Stimulated activated naive B cell treated with anti-CD40 and anti-IgM and Interleukin-4, amounts not matched to agents 10 μg/mL and 1 μg/mL and 100 μg/mL, for 72 hours (primary cell): ENCODE measurements at regions not wholly inside any gene's neighbourhood (a gene's known extent, or its start where the extent isn't known, plus 50 kb on each side); places are given as distances from the start of the nearest gene placed in this dataset.
"Not testable (repeated sequence)": the region's sequence is repeated elsewhere in the genome, so short reads cannot be mapped to it uniquely, and the experiment has no call there.

Experiments used
- ATAC-seq, 2 donors: fragments of 150-1000 bp; cut with Tn5 transposase; replicated peaks; 2 replicates each; pipeline ENCODE4 v1.10.0; 2021; ENCODE audit warnings: moderate library complexity in 1 of 2
- DNase-seq: peaks from one replicate; pipeline ENCODE4 v3.0.0; 2021
- H3K27ac Mint-ChIP-seq: one replicate; pipeline ENCODE4 v1.8.0; 2022; ENCODE audit warnings: mild to moderate bottlenecking, mixed read lengths
- H3K27me3 Mint-ChIP-seq, 2 donors: one replicate each; pipeline ENCODE4 v1.8.0; 2022; ENCODE audit warnings: mixed read lengths in 2 of 2
- H3K36me3 Mint-ChIP-seq, 2 donors: one replicate each; pipeline ENCODE4 v1.8.0; 2022; ENCODE audit warnings: mixed read lengths in 2 of 2, mild to moderate bottlenecking in 1 of 2
- H3K4me1 Mint-ChIP-seq, 2 donors: one replicate each; pipeline ENCODE4 v1.8.0; 2022; ENCODE audit warnings: mixed read lengths in 2 of 2, mild to moderate bottlenecking in 1 of 2
- H3K4me3 Mint-ChIP-seq, 2 donors: one replicate each; pipeline ENCODE4 v1.8.0; 2022; ENCODE audit warnings: mild to moderate bottlenecking in 2 of 2, mixed read lengths in 2 of 2, moderate library complexity in 1 of 2
- H3K9me3 Mint-ChIP-seq, 2 donors: one replicate each; pipeline ENCODE4 v1.8.0; 2022; ENCODE audit warnings: mixed read lengths in 2 of 2, mild to moderate bottlenecking in 1 of 2

GRCh38 chr2:138235041-138235440, 266.5 kb upstream of the SPOPL start:
- H3K9me3 Mint-ChIP-seq, result peaks cover 0 to 2% of the 10 kb centered on the region in 2 donors
- H3K36me3 Mint-ChIP-seq, result peaks cover 2 to 6% of the 10 kb centered on the region in 2 donors
- peaks cover 4 to 6% of the 10 kb centered on the region in 2 donors for H3K27me3 Mint-ChIP-seq
- DNase-seq (no peak), ATAC-seq (no peak)
- no peak overlapping the region for H3K4me3 Mint-ChIP-seq
- no peak overlapping the region for H3K27ac Mint-ChIP-seq
- H3K4me1 Mint-ChIP-seq, result peaks cover 5 to 7% of the 10 kb centered on the region in 2 donors

- no peak for DNase-seq
These were observed 265.4 kb upstream of the SPOPL start for GRCh38 chr2:138236142-138236541.

GRCh38 chr2:138237667-138238384, 263.7 kb upstream of the SPOPL start:
- DNase-seq (no peak), ATAC-seq (no peak)
- H3K4me1 Mint-ChIP-seq, result peaks cover 5 to 7% of the 10 kb centered on the region in 2 donors
- peaks cover 0 to 2% of the 10 kb centered on the region in 2 donors for H3K9me3 Mint-ChIP-seq
- H3K36me3 Mint-ChIP-seq, result peaks cover 2 to 6% of the 10 kb centered on the region in 2 donors
- H3K27me3 Mint-ChIP-seq, result peaks cover 4 to 5% of the 10 kb centered on the region in 2 donors
- no peak overlapping the region for H3K27ac Mint-ChIP-seq
- no peak overlapping the region for H3K4me3 Mint-ChIP-seq

More at GRCh38 chr2:138236142-138236541, 265.4 kb upstream of the SPOPL start:
- Mint-ChIP-seq H3K4me1 (peaks cover 5 to 7% of the 10 kb centered on the region in 2 donors), H3K36me3 (peaks cover 2 to 6% of the 10 kb centered on the region in 2 donors), H3K27ac (peak overlapping the region; percentile 51), H3K4me3 (no peak overlapping the region), H3K27me3 (peaks cover 4 to 6% of the 10 kb centered on the region in 2 donors), H3K9me3 (peaks cover 0 to 2% of the 10 kb centered on the region in 2 donors)
- ATAC-seq, result peak; percentile 71 to 72

- DNase-seq (no peak), ATAC-seq (peak; percentile 48 to 65)
- H3K9me3 Mint-ChIP-seq, result peaks cover 0 to 2% of the 10 kb centered on the region in 2 donors
- no peak overlapping the region for H3K27ac Mint-ChIP-seq
- H3K4me3 Mint-ChIP-seq, result no peak overlapping the region
- peaks cover 5 to 7% of the 10 kb centered on the region in 2 donors for H3K4me1 Mint-ChIP-seq
- peaks cover 2 to 3% of the 10 kb centered on the region in 2 donors for H3K36me3 Mint-ChIP-seq
- H3K27me3 Mint-ChIP-seq, result no peaks in the 10 kb centered on the region
These were observed 262.7 kb upstream of the SPOPL start for GRCh38 chr2:138238908-138239307.

GRCh38 chr2:138239902-138240491, 261.6 kb upstream of the SPOPL start:
- ATAC-seq (no peak), DNase-seq (no peak)
- no peak overlapping the region for H3K27ac Mint-ChIP-seq
- peaks cover 0 to 2% of the 10 kb centered on the region in 2 donors for H3K9me3 Mint-ChIP-seq
- no peaks in the 10 kb centered on the region for H3K27me3 Mint-ChIP-seq
- H3K4me3 Mint-ChIP-seq, result no peak overlapping the region
- peaks cover 2 to 3% of the 10 kb centered on the region in 2 donors for H3K36me3 Mint-ChIP-seq
- H3K4me1 Mint-ChIP-seq, result peaks cover 5 to 7% of the 10 kb centered on the region in 2 donors

GRCh38 chr2:138243372-138243771, 258.2 kb upstream of the SPOPL start:
- Mint-ChIP-seq H3K9me3 (no peaks in the 10 kb centered on the region), H3K4me1 (peaks cover 5 to 7% of the 10 kb centered on the region in 2 donors), H3K27me3 (no peaks in the 10 kb centered on the region), H3K36me3 (no peaks in the 10 kb centered on the region), H3K27ac (no peak overlapping the region), H3K4me3 (no peak overlapping the region)
- DNase-seq, result no peak
- ATAC-seq, result no peak

- H3K9me3 Mint-ChIP-seq, result no peaks in the 10 kb centered on the region
- no peaks in the 10 kb centered on the region for H3K36me3 Mint-ChIP-seq
- no peak overlapping the region for H3K4me3 Mint-ChIP-seq
- no peak for DNase-seq
- no peaks in the 10 kb centered on the region for H3K27me3 Mint-ChIP-seq
- peaks cover 0 to 2% of the 10 kb centered on the region in 2 donors for H3K4me1 Mint-ChIP-seq
- no peak overlapping the region for H3K27ac Mint-ChIP-seq
- no peak for ATAC-seq
These were observed 257.1 kb upstream of the SPOPL start for GRCh38 chr2:138244501-138244925.

GRCh38 chr2:138245310-138245709, 256.3 kb upstream of the SPOPL start:
- no peak overlapping the region for H3K4me3 Mint-ChIP-seq
- no peaks in the 10 kb centered on the region for H3K27me3 Mint-ChIP-seq
- no peak overlapping the region for H3K27ac Mint-ChIP-seq
- H3K4me1 Mint-ChIP-seq, result peaks cover 0 to 2% of the 10 kb centered on the region in 2 donors
- no peak for ATAC-seq
- H3K36me3 Mint-ChIP-seq, result no peaks in the 10 kb centered on the region
- no peak for DNase-seq
- H3K9me3 Mint-ChIP-seq, result no peaks in the 10 kb centered on the region

- DNase-seq, result no peak
- H3K4me1 Mint-ChIP-seq, result peaks cover 0 to 2% of the 10 kb centered on the region in 2 donors
- H3K27ac Mint-ChIP-seq, result no peak overlapping the region
- no peaks in the 10 kb centered on the region for H3K9me3 Mint-ChIP-seq
- H3K36me3 Mint-ChIP-seq, result no peaks in the 10 kb centered on the region
- ATAC-seq, result no peak
- H3K4me3 Mint-ChIP-seq, result no peak overlapping the region
- H3K27me3 Mint-ChIP-seq, result no peaks in the 10 kb centered on the region
These were observed 254.3 kb upstream of the SPOPL start for GRCh38 chr2:138247302-138247701.

GRCh38 chr2:138249207-138249606, 252.4 kb upstream of the SPOPL start:
- Mint-ChIP-seq H3K9me3 (peaks cover 0 to under 1% of the 10 kb centered on the region in 2 donors), H3K36me3 (no peaks in the 10 kb centered on the region), H3K27ac (no peak overlapping the region), H3K4me3 (no peak overlapping the region), H3K27me3 (no peaks in the 10 kb centered on the region), H3K4me1 (peaks cover 0 to 2% of the 10 kb centered on the region in 2 donors)
- ATAC-seq, result no peak
- no peak for DNase-seq

- not testable (repeated sequence) for ATAC-seq, H3K4me3 Mint-ChIP-seq, H3K4me1 Mint-ChIP-seq, H3K36me3 Mint-ChIP-seq, H3K9me3 Mint-ChIP-seq, H3K27me3 Mint-ChIP-seq, H3K27ac Mint-ChIP-seq, DNase-seq
These were observed 250.7 kb upstream of the SPOPL start for GRCh38 chr2:138250843-138251320.

- no peaks in the 10 kb centered on the region for H3K27me3 Mint-ChIP-seq
- H3K9me3 Mint-ChIP-seq, result peaks cover 0 to 8% of the 10 kb centered on the region in 2 donors
- peaks cover 0 to 2% of the 10 kb centered on the region in 2 donors for H3K4me1 Mint-ChIP-seq
- no peaks in the 10 kb centered on the region for H3K36me3 Mint-ChIP-seq
- DNase-seq (no peak), ATAC-seq (no peak)
- no peak overlapping the region for H3K27ac Mint-ChIP-seq
- no peak overlapping the region for H3K4me3 Mint-ChIP-seq
These were observed 249.0 kb upstream of the SPOPL start for GRCh38 chr2:138252587-138252986.

- H3K4me3 Mint-ChIP-seq, result no peak overlapping the region
- H3K27ac Mint-ChIP-seq, result no peak overlapping the region
- H3K4me1 Mint-ChIP-seq, result no peaks in the 10 kb centered on the region
- ATAC-seq (no peak), DNase-seq (no peak)
- no peaks in the 10 kb centered on the region for H3K36me3 Mint-ChIP-seq
- H3K9me3 Mint-ChIP-seq, result peaks cover 0 to 8% of the 10 kb centered on the region in 2 donors
- H3K27me3 Mint-ChIP-seq, result no peaks in the 10 kb centered on the region
These were observed 245.9 kb upstream of the SPOPL start for GRCh38 chr2:138255670-138256069.

GRCh38 chr2:138267161-138267901, 234.2 kb upstream of the SPOPL start:
- H3K4me1 Mint-ChIP-seq, result peaks cover 3 to 12% of the 10 kb centered on the region in 2 donors
- no peaks in the 10 kb centered on the region for H3K36me3 Mint-ChIP-seq
- no peak overlapping the region for H3K27ac Mint-ChIP-seq
- peaks cover 7 to 12% of the 10 kb centered on the region in 2 donors for H3K9me3 Mint-ChIP-seq
- ATAC-seq (peak; percentile 69 to 87), DNase-seq (no peak)
- H3K27me3 Mint-ChIP-seq, result no peaks in the 10 kb centered on the region
- H3K4me3 Mint-ChIP-seq, result no peak overlapping the region
